ENCODE measurements at regions not wholly inside any gene's neighbourhood (a gene's known extent, or its start where the extent isn't known, plus 50 kb on each side); places are given as distances from the start of the nearest gene placed in this dataset.
"Not testable (repeated sequence)": the region's sequence is repeated elsewhere in the genome, so short reads cannot be mapped to it uniquely, and the experiment has no call there.

DNA sequence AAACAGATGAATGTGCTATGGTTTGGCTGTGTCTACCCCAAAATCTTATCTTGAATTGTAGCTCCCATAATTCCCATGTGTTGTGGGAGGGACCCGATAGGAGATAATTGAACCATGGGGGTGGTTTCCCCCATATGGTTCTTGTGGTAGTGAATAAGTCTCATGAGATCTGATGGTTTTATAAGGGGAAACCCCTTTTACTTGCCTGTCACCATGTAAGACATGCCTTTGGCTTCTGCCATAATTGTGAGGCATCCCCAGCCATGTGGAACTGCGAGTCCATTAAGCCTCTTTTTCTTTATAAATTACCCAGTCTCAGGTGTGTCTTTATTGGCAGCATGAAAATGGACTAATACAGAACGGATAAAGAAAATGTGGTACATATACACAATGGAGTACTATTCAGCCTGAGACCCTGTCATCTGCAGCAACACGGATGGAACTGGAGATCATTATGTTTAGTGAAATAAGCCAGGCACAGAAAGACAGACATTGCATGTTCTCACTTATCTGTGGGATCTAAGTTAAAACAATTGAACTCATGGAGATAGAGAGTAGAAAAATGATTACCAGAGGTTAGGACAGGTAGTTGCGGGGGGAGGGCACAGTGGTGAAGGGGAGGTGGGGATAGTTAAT is 587.6 kb upstream of the NRP1 start:
- no peak for DNase-seq (ENCODE audit: low read depth)
- H3K4me3 ChIP-seq (ENCODE audit: low read depth, low read length), result no peak overlapping the region
- TF ChIP-seq, protein P1, sequence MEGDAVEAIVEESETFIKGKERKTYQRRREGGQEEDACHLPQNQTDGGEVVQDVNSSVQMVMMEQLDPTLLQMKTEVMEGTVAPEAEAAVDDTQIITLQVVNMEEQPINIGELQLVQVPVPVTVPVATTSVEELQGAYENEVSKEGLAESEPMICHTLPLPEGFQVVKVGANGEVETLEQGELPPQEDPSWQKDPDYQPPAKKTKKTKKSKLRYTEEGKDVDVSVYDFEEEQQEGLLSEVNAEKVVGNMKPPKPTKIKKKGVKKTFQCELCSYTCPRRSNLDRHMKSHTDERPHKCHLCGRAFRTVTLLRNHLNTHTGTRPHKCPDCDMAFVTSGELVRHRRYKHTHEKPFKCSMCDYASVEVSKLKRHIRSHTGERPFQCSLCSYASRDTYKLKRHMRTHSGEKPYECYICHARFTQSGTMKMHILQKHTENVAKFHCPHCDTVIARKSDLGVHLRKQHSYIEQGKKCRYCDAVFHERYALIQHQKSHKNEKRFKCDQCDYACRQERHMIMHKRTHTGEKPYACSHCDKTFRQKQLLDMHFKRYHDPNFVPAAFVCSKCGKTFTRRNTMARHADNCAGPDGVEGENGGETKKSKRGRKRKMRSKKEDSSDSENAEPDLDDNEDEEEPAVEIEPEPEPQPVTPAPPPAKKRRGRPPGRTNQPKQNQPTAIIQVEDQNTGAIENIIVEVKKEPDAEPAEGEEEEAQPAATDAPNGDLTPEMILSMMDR (IDR thresholded peaks at IDR 0.05; ENCODE audit: low read depth, low read length, missing control alignments), result no peak
- in situ Hi-C loops (cut with HindIII; ENCODE audit: low sequenced_read_pairs), result no loop called here

DNA sequence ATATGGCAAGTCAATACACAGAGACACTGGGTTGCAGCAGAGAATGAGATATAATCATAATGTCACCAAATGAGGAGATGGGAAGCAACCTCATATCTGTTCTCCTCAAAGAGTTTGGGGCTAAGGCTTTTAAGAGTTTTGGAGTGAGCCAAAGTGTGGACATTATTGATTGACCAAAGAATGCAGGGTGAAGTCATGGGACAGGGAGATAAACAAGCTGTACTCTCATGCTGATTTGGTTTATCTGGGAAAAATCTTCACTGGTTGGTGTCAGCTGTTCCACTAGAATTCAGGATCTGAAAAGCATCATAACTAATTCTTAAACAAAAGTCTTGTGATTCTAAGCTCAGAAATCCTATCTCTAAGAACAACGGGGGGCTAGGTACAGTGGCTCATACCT is 585.9 kb upstream of the NRP1 start:
- in situ Hi-C loops (cut with HindIII; ENCODE audit: low sequenced_read_pairs), result no loop called here
- H3K4me3 ChIP-seq (ENCODE audit: low read depth, low read length), result no peak overlapping the region
- TF ChIP-seq, protein P1 (IDR thresholded peaks at IDR 0.05; ENCODE audit: low read depth, low read length, missing control alignments), result no peak
- DNase-seq (ENCODE audit: low read depth), result no peak

DNA sequence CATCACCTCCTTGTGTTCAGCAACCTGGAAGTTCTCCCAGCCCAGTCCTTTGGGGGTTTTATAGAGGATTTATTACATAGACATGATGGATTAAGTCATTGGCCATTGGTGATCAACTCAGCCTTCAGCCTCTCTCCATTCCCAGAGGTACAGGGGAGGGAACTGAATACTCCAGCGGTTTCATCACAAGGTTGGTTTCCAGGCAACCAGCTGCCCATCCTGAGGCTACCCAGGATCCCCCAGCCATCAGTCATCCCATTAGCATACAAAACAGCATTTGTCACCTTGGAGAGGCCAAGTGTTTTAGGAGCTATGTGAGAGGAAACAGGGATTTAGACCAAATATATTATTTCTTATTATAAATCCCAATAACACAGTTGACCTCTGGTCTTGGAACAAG is 584.8 kb upstream of the NRP1 start:
- no peak for DNase-seq (ENCODE audit: low read depth)
- TF ChIP-seq, protein P1 (IDR thresholded peaks at IDR 0.05; ENCODE audit: low read depth, low read length, missing control alignments), result no peak
- in situ Hi-C loops (cut with HindIII; ENCODE audit: low sequenced_read_pairs), result no loop called here
- no peak overlapping the region for H3K4me3 ChIP-seq (ENCODE audit: low read depth, low read length)

DNA sequence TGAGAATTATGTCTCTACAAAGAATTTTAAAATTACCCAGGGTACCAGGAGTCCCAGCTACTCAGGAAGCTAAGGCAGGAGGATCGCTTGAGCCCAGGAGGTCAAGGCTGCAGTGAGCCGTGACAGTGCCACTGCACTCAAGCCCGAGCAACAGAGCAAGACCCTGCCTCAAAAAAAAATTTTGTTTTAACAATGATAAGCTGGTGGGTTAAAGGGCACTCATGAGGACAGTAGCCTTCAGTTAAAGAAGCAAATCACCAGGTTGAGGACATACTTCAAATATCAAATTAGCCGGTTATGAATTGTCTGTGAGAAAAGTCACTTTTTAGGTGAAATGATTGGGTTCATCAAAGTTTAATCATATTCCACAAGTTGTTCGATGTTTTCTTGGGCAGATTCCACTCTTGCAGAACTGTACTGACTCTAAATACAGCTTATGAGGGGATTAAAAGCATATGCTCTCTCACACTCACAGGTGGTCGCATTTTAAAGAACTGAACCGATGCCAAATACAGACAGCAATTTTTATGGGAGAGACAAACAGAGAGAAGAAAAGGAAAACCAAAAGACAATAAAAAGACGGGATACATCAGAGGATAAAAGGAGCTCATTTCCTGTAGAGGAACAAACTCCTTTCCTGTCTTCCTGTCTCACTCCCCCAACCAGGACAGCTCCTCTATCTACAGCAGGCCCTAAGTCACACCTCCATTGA is 582.8 kb upstream of the NRP1 start:
- TF ChIP-seq, protein P1 (IDR thresholded peaks at IDR 0.05; ENCODE audit: low read depth, low read length, missing control alignments), result no peak
- no peak overlapping the region for H3K4me3 ChIP-seq (ENCODE audit: low read depth, low read length)
- in situ Hi-C loops (cut with HindIII; ENCODE audit: low sequenced_read_pairs), result no loop called here
- no peak for DNase-seq (ENCODE audit: low read depth)

DNA sequence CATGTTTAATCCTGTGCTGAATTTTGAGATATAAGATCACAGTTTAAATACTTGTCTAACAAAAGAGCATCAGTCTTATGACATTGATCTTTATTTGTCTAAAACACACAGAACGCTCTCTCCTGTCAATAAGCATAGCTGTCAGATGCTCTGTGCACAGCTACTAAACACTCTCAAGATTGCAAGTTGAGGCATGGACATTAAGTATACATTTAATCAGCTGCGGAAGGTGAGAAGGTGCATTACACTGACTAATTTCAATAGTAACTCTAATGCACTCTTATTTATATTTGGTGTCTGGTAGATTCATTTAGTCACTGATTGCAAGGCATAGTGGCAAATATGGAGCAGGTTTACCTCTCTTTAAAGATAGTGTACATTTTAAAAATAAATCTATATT is 580.3 kb upstream of the NRP1 start:
- in situ Hi-C loops (cut with HindIII; ENCODE audit: low sequenced_read_pairs), result no loop called here
- DNase-seq (ENCODE audit: low read depth), result no peak
- no peak overlapping the region for H3K4me3 ChIP-seq (ENCODE audit: low read depth, low read length)
- TF ChIP-seq, protein P1 (IDR thresholded peaks at IDR 0.05; ENCODE audit: low read depth, low read length, missing control alignments), result no peak

DNA sequence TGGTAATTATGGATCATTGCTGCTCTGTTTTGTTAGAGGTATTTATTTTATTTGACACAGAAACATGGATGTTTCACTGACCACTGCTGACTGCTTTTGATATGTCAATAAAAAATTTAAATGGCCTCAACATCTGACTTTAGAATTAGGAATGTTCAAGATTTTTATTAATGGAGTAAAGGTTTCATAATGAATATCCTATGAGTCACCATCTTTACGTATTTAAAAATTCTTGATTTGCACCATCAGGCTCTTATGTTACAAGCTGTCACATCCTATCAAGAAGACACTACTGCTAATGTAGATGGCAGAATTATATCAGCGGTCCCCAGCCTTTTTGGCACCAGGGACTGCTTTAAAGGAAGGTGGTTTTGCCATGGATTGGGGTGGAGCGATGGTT is 578.7 kb upstream of the NRP1 start:
- no peak overlapping the region for H3K4me3 ChIP-seq (ENCODE audit: low read depth, low read length)
- in situ Hi-C loops (cut with HindIII; ENCODE audit: low sequenced_read_pairs), result no loop called here
- no peak for DNase-seq (ENCODE audit: low read depth)
- TF ChIP-seq, protein P1 (IDR thresholded peaks at IDR 0.05; ENCODE audit: low read depth, low read length, missing control alignments), result no peak

DNA sequence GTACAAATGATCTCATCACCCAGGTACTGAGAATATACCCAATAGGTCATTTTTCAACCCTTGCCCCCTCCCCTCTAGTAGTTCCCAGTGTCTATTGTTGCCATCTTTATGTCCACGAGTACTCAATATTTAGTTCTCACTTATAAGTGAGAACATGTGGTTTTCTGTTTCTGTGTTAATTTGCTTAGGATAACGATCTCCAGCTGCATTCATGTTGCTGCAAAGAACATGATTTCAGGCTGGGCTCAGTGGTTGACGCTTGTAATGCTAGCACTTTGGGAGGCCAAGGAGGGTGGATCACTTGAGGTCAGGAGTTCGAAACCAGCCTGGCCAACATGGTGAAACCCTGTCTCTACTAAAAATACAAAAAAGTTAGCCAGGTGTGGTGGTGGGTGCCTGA is 575.0 kb upstream of the NRP1 start:
- in situ Hi-C loops (cut with HindIII; ENCODE audit: low sequenced_read_pairs); DNase-seq (ENCODE audit: low read depth); H3K4me3 ChIP-seq (ENCODE audit: low read depth, low read length): not testable (repeated sequence)

Measured in astrocyte of the cerebellum (primary cell).